OCI-LY7 (cell line): ENCODE measurements at regions not wholly inside any gene's neighbourhood (a gene's known extent, or its start where the extent isn't known, plus 50 kb on each side); places are given as distances from the start of the nearest gene placed in this dataset.

Experiments
- EZH2phosphoT487 ChIP-seq: fragments of 200-600 bp; sonication (generic); IDR thresholded peaks from 2 replicates; pipeline ENCODE4 v1.6.1; 2018; ENCODE audit warnings: low read depth, borderline replicate concordance, mild to moderate bottlenecking, mixed run types, antibody characterized with exemption, low read length, moderate library complexity, mixed read lengths
- TF ChIP-seq, protein P1 (sequence below): fragments of 200-600 bp; sonication (generic); conservative IDR thresholded peaks from 2 replicates; pipeline ENCODE4 v1.5.1; 2014; ENCODE audit warnings: mild to moderate bottlenecking, antibody characterized with exemption, low read length, moderate library complexity, mixed read lengths

- TF ChIP-seq, protein P1, sequence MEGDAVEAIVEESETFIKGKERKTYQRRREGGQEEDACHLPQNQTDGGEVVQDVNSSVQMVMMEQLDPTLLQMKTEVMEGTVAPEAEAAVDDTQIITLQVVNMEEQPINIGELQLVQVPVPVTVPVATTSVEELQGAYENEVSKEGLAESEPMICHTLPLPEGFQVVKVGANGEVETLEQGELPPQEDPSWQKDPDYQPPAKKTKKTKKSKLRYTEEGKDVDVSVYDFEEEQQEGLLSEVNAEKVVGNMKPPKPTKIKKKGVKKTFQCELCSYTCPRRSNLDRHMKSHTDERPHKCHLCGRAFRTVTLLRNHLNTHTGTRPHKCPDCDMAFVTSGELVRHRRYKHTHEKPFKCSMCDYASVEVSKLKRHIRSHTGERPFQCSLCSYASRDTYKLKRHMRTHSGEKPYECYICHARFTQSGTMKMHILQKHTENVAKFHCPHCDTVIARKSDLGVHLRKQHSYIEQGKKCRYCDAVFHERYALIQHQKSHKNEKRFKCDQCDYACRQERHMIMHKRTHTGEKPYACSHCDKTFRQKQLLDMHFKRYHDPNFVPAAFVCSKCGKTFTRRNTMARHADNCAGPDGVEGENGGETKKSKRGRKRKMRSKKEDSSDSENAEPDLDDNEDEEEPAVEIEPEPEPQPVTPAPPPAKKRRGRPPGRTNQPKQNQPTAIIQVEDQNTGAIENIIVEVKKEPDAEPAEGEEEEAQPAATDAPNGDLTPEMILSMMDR: no peak
- no peak for TF ChIP-seq EZH2phosphoT487
These were observed 115.0 kb upstream of the THUMPD2 start for GRCh38 chr2:39894082-39894481.
